GM21786 (cell line): ENCODE measurements at regions not wholly inside any gene's neighbourhood (a gene's known extent, or its start where the extent isn't known, plus 50 kb on each side); places are given as distances from the start of the nearest gene placed in this dataset.

Experiments used
- ATAC-seq: cut with Tn5 transposase; IDR thresholded peaks from one replicate; pipeline ENCODE4 v1.9.1; 2021; ENCODE audit not compliant: unreplicated experiment

DNA sequence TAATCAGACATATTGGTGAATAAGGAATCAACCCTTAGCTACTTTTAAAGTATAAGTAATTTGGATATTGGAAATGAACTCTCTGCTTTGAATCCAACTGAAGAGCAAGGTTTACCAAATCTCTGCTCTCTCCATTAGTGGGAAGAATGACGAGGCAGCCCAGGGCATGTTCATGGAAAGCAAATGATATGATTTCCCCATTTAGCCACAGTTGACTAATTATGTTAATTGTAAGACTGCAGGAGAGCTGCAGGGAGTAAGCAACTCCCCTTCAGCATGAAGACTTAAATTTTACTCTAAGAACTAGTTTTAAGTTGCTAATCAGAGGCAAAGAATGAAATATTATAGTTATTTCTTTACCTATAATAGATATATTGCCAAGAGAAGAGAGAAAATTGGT lies 194.3 kb upstream of the CD180 start:
- no peak for ATAC-seq

DNA sequence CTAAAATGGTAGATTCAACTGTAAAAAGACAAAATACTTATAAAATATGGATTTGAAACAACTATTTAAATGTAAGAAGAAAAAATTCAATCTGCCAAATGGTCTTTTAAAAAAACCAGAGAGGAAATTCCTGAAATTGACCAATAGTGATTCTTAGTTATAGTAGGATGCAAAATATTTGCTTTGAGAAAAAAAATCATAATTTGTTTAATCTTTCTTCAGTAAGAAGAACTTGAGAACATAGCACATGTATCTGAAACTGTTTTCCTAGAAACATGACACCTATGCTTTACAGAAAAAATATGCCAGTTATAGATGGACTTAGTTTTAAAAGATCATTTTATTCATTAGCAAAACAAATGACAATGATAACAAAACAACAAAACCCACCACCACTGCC lies 186.9 kb upstream of the CD180 start:
- ATAC-seq: no peak

DNA sequence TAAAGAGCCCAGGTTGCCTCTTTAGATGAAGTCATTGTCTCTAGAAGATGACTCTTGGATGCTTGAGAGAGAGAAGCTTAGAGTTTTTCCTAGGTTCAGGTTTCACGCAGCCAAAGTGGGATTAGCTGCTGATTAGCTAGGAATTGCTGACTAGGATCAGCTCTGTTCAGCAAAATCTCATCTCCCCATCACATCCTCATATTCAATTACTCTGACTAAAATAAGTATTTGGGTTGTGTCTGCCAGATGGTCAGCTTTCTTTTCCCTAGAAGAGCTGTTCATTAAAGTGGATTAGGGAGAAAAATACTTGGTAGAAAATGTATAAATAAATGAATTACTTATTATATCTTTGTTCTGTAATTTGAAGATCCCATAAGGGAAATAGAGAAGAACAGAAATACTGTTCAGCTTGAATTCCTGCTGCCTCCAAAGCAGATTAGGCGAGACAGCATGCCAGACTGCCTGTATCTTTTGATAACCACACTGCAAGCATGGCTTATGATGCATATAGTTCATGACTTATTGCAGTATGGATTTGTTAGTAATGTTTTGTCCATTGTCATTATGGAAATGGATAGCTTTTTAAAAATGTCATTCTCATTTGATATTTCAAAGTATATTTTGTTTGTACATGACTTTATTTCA lies 184.8 kb upstream of the CD180 start:
- no peak for ATAC-seq

DNA sequence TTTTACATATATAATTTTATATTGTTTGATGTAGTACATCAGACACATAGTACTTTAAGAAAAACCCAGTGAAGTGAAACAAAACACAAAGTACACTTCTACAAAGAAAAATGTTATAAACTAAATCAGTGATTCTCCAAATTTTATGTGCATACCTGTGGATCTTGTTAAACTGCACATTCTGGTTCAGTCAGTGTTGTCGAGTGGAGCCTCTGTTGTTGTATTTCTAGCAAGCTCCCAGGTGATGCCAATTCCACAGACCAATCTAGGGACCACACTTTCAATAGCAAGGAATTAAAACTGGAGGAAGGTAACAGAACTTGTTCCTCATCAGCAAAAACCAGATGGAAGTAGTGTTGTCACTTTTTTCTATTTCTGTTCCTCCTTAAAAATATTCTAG lies 183.8 kb upstream of the CD180 start:
- ATAC-seq: no peak

DNA sequence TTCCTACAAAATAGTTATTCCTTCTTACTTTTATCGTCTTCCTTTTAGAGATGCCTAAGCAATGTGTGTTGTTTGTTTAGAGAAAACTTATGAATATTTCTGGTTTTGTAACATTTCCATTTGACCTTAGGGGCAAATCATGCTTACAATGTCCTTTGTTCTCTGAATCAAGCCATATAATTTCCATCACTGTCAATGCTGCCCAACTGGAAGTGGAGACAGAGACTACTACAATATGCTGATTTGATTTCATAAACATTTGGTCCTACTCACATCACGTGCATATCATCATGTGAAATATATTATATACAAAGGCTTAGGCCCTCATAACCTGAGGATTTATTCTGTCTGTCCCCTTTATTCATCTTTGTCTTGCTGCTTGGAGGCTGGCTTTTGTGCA lies 183.2 kb upstream of the CD180 start:
- ATAC-seq: no peak

DNA sequence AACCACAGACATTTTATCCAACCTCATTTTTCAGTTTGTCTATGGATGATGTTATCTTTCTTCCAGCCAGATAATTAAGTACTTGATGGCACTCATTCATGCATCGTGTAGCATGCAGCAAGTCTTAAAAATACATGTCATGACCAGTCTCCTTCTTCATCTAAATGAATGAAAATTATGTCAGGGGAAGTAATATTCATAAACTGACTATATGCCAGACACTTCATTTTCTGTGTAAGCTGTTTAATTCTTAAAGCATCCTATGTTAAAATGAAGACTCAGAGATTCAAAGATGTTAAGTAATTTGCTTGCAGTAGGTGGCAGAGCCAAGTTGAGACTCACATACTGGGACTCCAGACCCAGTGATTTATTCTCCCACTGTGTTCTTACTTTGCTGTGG lies 181.7 kb upstream of the CD180 start:
- no peak for ATAC-seq

DNA sequence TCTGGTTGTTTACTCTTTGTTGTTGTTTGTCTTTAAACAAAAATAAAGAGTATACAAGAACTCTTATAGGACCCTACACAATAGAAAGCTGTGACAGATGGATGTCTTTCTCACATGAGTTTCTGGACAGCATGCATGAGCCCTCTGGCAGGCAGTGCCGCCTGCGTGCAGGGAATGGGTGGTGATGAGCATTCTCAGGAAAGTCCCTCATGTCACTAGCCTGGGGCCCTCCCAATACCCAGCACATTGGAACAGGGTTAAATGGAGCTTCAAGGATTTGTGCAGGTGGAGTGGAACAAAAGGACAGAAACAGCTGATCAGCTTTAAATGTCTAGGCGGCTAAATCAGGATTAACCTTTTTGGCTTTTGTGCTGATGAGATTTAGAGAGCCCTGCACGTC lies 181.0 kb upstream of the CD180 start:
- no peak for ATAC-seq

DNA sequence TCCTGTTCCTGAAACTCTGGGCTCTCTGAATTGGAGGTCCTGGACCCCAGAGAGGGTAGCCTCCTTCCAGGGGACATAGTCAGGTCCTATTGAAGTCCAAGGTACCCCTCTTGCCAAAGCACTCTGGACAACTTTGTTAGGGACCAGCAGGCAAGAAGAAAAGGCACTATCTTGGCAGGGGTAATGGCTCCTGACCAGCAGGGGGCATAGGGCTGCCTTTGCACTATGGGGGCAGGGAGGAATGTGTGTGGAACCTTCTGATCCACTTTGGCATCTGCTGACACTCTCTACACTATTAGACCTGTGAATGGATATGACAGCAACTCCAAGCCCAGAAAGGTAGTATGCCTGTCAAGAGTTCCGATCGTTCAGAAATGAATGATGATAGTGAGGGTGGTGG lies 179.0 kb upstream of the CD180 start:
- no peak for ATAC-seq

DNA sequence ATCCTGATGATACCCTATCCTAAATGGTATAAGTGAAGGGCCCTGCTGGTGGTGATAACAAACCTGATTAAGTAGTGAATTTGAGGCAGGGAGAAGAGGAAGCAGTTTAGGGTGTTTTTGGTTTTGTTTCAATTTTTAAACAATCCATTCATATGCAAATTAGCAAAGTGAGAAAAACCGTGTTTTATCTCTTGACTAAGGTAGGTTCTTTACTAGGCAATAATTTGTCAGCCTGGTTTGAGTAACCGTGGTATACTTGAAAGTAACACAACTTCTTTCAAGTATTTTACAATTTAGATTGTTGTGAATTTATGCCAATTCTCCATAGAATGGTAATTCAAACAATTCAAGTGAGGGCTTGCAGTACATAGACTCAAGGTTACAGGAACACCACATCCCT lies 177.8 kb upstream of the CD180 start:
- no peak for ATAC-seq

DNA sequence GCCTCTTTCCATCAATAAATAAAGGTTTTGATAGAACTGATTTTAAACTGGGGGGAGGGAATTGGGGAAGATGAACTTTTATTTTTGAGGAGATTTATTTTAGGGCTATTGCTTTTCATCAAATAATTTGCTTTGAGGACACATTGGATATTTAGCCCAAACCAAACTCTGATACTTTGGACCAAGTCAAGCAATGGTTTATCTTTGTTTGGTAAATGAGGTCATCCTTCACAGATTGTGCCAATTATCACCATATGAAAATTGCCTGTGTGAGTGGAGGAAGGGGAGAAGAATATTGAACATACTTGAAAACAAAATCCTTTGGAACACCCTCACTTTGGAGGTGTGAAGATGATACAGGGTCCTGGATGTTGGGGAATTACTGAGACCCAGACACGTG lies 176.9 kb upstream of the CD180 start:
- ATAC-seq: no peak

DNA sequence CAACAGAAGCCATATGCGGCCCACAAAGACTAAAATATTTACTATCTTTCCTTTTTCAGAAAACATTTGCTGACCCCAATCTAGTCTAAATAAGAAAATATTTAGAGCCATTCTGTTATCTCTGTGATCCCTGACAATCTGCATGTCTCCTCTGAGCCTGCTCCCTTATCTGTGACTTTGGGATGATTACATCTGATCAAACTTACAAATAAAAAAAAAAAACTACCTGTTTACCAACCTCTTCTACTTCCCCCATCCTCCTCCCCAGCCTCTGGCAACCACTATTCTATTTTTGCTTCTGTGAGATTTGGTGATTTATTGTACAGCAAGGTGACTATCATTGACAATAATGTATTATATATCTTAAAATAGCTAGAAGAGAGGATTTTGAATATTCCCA lies 176.3 kb upstream of the CD180 start:
- no peak for ATAC-seq

DNA sequence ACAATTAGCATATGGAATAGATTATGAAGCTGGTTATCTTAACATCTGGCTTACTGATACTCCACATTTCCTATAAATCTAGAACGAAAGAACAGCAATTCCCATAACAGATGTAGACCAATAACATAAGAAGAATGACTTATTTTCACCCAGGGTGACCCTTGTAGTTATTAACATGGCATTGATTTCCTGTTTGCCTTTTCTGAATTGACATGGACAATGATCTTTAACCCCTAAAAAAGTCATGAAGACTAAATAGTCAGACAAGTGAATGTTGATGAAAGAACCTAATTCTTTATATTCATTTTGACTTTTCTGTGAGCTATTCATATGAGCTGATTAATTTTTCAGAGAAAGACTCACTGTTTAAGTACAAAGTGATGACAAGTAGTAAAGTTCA lies 175.3 kb upstream of the CD180 start:
- no peak for ATAC-seq

DNA sequence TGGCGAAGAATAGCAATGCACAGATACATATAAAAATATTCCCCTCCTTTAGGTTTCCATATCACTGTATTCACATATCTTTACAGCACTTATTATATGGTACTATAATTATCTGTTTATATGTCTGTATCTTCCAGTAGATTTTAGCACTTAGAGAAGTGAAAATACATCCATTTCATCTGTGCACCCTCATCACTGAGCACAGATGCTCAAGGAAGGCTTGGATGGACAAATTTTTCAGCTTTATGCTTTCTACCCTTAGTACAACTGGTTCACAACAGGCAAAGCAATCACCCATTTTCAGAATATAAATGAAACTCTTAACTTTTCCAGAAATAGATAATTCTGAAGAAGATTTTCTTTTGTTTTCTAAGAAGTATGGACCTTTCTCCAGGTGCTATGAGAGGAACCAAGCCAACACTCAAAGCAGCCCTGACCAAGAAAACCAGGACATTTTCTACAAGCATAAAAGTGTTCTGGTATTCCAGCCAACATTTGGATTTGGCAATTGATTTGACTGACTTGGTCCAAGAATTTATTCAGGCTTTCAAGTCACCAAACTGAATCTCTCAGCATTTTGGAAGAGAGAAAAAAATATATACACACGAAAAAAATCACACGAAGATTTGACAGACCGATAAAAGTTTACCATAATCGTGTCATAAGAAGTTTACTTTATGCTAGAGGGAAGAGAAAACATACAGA lies 170.2 kb upstream of the CD180 start:
- no peak for ATAC-seq

DNA sequence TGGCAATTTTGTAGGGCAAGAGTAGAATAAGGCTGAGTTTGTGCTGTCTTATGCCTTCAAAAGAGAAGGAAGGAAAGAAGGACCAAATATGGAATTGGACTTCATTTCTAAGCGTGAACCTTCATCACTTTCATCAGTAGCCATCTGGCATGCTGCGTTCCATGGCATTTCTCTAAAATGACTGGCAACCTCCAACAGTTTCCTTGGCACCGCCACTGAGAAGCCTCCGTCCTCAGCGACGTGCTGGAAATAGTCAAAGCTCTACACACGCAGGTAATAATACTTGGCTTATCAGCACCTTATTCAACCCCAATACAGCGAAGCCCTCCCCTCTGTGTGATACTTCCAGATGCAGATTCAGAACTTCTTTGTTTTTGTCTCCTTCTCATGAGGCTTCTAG lies 169.7 kb upstream of the CD180 start:
- no peak for ATAC-seq

DNA sequence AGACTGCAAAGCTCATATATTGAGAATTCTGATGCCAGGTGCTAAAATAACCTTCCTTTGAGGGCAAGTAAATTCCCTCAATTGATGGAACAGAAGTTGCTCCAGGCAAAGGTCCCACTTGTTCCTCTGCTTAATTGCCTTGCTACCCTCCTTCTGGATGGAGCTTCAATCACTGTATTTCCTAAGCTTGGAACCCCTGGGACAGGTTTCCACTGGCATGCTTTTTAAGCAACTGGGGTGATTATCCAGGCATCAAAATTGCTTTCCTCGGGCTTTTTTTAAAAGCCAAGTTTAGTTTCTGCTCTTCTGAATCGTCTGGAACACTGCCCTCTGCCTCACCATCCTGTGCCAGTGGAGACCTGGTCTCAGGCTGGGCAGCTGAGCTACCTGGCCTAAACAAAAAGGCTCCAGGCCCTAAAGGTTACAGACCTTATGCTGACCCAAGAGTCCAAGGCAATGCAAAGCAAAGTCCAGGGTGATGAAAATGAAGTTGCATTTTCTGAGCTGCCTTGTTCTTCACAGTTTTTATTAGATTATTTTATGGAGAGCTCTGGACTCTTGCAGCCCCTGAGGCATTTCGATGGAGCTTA lies 167.9 kb upstream of the CD180 start:
- ATAC-seq: no peak

DNA sequence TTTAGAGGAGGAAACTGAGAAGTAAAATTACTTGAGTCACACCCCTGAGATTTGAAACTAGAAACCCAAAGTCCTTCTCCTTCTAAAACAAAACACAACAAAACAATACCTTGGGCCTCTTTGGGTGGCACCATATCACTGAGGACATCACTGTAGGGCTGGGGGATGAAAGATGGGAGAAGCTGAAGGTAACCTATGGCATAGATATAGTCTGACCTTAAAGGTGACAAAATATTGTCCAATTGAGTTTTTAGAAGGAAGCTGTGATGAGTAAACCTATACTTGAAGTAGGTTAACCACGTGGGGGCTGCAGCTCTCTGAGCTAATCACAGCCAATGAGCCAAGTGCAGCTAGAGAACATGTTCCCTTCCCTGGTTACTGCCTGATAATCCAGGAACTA lies 167.4 kb upstream of the CD180 start:
- ATAC-seq: no peak

DNA sequence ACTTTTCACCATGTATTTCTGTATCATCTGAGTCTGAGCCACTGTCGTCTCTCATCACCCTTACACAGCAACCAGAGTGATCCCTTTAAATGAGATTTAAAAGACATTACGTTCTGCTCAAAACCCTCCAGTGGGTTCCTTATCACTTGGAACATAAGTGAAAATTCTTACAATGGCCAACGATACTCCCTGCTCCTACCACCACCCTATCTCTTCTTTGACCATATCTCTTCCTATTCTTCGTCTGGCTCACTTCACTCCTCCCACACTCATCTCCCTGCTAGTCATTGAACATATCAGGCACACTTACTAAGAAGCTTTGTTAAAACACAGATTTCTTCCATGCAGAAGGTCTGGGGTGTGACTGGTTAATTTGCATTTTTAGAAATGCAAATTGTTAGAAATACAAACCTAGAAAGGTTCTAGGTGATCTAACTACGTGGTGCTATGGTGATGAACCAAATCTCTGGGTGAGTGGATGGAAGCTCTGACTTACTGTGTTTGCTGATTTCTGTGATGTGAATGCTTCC lies 166.6 kb upstream of the CD180 start:
- no peak for ATAC-seq

DNA sequence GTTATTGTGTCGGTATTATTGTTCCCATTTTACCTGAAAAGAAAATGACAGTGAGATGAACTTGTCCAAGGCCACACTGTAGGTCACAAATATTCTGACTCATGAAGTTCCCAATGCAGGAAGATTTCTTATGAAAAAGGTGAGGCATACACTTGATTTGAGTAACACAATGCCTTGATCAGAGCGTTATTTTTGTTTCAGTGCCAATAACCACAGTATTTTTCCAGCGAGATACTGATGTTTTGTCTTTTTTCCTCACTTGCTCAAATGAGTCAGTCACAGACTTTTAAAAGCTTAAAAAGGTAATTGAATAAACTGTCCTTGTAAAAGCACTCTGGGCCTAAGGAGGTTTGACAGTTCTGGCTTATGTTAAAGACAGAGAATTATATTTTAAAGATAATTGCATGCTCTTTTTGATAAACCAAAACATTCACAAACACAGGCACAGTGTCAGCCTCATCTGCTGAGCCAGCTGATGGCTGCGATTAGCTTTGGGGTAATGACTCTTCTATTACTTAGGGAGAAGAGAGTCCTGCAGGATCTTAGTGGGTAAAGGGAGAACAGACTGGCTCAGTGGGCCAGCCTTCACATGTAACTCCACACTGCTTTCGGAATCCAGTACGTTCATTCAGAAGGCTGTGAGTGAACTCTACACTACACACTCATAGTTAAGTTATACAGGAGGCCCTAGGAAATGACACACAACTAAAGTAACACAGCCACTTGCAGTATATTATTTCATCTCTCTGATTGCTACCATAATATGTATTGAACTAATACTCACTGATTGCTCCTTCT lies 165.5 kb upstream of the CD180 start:
- no peak for ATAC-seq

DNA sequence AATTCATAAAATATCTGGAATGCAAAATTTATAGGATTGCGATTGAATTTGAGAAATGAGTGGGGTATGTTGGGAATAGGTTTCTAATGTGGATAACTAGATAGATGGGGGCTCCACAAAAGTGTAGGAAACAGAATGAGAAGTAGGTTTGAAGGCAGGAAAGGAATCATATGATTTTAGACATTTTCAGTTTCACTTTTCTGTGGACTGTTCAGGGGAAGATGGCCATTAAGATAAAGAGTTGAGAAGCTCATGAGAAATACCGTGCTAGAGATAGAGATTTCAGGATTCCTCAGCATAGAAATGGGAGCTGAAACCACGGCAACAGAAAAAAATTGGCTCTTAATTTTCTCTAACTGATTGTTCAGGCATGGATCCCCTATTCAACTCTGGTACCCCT lies 163.4 kb upstream of the CD180 start:
- no peak for ATAC-seq

DNA sequence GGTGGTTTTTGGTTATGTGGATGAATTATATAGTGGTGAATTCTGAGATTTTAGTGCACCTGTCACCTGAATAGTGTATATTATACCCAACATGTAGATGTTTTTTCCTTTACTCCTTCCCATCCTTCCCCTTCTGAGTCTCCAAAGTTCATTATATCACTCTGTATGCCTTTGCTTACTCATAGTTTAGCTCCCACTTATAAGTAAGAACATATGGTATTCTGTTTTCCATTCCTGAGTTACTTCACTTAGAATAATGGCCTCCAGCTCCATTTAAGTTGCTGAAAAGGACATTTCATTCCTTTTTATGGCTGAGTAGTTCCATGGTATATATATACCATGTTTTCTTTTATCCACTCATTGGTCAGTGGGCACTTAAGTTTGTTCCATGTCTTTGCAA lies 161.6 kb upstream of the CD180 start:
- no peak for ATAC-seq

DNA sequence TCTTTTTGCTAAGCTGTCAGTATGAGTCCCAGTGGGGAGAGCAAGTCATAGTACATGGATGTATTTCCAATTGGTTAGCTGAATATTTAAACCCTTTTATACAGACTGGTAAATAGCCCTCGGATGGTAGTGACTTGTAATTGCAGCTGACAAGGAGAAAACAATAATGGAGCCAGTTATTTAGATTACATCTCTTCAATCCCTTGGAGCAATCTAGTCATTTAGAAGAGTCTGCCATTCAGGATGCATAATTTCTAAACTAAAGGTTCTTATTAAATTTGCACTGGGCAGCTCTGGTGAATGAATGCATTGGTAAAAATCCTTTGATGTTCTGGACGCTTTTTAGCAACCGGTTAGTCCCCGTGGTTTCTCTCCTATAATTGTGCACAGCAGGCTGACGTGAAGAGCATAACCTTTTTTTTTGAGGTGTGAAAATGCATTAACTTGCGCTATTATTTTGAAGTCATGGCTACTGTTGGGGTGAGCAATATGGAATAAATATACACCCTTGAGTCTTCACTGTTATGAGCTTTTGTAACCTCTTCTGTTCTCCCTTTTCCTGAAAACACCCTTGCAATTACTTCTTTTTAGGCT lies 158.6 kb upstream of the CD180 start:
- ATAC-seq: no peak
